Posterior cingulate gyrus (tissue), 11 donors: ENCODE measurements at regions not wholly inside any gene's neighbourhood (a gene's known extent, or its start where the extent isn't known, plus 50 kb on each side); places are given as distances from the start of the nearest gene placed in this dataset.
A peak's percentile ranks its signal among the peaks of the same experiment; 100 is the strongest.

Experiments
- DNase-seq, 10 donors: peaks; one replicate each; pipeline versions ENCODE4 v3.0.0 to v3.0.0-alpha.2; 2020 to 2021; ENCODE audit warnings: mixed read lengths in 3 of 10
- intact Hi-C: fragments of 100-400 bp; cut with DNase I; formaldehyde crosslinking; loops from one replicate; pipeline ENCODE4 v1.15.1; 2023

GRCh38 chr11:27287205-27287604 lies 75.8 kb downstream of the CCDC34 start:
- DNase-seq: no peak
- intact Hi-C loops: no loop called here

DNA sequence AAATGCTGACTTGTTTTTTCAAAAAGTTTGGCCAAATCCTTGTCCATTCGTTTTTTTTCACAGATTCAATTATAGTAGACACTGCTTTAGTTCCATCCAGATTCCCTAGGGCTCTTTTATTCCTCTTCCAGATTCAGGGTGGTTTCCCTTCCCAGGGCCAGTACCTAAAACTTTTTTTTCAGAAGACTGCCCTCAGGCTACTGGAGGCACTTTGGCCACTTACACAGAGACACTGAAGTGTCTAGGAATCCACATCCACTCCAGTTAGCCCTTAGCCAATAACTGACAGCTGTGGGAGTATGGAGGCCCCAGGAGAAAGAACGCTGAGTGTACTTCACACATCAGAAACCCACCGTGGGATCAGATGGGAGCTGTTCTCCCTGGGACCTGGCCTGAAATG lies 77.3 kb downstream of the CCDC34 start:
- intact Hi-C loops: no loop called here

DNA sequence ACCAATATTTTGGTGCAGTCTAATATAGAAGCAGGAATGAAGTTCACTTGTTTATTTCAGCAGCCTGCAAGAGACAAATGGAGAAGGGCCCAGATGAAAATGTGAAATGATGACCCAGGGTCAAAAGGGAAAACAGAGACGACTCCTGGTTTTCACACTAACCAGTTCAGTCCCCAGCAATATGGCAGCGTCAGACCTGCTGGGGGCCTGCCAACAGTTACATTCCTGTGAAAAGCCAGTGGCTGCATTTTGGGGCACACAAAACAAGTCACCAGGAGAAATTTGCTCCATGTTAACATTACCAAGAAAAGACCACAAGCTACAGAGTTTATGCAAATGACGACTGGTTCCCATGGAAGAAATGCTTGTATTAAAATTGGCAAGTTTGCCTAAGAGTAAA lies 80.2 kb downstream of the CCDC34 start:
- intact Hi-C loops: no loop called here
- no peak for DNase-seq

More for the DNA sequence above, 77.3 kb downstream of the CCDC34 start:
- no peak for DNase-seq

GRCh38 chr11:27281740-27282590 lies 81.0 kb downstream of the CCDC34 start:
- DNase-seq: no peak
- intact Hi-C loops: no loop called here

- DNase-seq: no peak
- intact Hi-C loops: no loop called here
These were observed 81.7 kb downstream of the CCDC34 start for GRCh38 chr11:27281276-27281675.

- no peak for DNase-seq
- intact Hi-C loops: no loop called here
These were observed 82.9 kb downstream of the CCDC34 start for GRCh38 chr11:27280140-27280539.

DNA sequence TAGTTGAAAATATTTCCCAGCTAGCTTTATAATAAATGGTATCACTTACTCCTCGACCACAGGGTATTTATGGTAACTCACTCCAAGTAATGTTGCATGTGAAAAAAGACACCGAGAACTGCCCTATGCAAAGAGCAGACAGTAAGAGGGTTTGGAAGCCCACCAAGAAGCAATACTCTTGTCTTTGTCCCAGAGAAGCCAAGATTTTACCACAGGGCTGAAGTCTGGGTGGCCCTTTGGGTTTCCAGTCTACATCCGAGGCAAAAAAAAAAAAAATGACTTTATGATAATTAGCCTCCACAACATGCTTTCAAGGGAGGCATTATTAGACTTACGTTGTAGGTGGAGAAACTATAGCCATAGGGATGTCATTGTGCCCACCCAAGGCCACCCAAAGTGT lies 83.6 kb downstream of the CCDC34 start:
- intact Hi-C loops: no loop called here

DNA sequence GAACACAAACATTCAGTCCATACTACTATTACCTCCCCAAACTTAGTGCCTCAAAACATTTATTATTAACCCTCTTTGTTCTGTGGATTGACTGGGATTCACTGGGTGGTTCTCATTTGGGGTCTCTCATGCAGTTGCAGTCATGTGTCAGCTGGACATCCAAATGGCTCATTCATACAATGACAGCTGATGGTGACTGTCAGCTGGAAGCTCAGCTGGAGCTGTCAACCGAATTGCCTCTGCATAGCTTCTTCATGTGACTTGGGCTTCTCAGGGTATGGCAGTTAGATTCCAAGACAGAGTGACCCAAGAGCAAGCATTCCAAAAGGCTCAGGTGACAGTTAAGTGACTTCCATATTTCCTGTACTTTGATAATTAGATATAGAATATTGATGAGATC lies 85.2 kb downstream of the CCDC34 start:
- intact Hi-C loops: no loop called here
- DNase-seq: no peak

More for the DNA sequence above, 83.6 kb downstream of the CCDC34 start:
- no peak for DNase-seq

GRCh38 chr11:27276141-27276540 lies 86.9 kb downstream of the CCDC34 start:
- no peak for DNase-seq

GRCh38 chr11:27274854-27275395 lies 88.1 kb downstream of the CCDC34 start:
- DNase-seq: no peak
- intact Hi-C loops: no loop called here

More at GRCh38 chr11:27276141-27276540, 86.9 kb downstream of the CCDC34 start:
- intact Hi-C loops: no loop called here

- no peak for DNase-seq
- intact Hi-C loops: no loop called here
These were observed 96.9 kb downstream of the CCDC34 start for GRCh38 chr11:27266125-27266524.

DNA sequence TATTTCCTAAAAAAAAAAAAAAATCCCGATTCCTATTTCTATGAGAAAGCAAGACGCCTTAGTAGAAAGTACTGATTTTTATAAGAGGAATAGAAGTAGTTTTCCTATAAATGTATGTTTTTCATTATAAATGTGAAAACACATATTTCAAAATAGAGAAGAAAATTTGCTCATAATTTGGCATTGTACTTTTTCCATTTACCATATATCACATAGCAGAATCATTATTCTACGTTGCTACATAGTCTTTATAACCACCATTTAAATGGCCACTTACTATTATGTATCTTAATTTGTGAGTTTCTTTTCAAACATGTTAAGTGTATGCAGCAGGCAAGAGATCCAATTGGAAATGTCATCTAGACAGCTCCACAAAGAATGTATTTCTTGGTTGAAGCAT lies 99.0 kb downstream of the CCDC34 start:
- intact Hi-C loops: no loop called here
- no peak for DNase-seq

GRCh38 chr11:27263046-27263445 lies 100.0 kb downstream of the CCDC34 start:
- intact Hi-C loops: no loop called here
- DNase-seq: no peak

- DNase-seq: no peak
- intact Hi-C loops: no loop called here
These were observed 107.6 kb downstream of the CCDC34 start for GRCh38 chr11:27255447-27255828.

DNA sequence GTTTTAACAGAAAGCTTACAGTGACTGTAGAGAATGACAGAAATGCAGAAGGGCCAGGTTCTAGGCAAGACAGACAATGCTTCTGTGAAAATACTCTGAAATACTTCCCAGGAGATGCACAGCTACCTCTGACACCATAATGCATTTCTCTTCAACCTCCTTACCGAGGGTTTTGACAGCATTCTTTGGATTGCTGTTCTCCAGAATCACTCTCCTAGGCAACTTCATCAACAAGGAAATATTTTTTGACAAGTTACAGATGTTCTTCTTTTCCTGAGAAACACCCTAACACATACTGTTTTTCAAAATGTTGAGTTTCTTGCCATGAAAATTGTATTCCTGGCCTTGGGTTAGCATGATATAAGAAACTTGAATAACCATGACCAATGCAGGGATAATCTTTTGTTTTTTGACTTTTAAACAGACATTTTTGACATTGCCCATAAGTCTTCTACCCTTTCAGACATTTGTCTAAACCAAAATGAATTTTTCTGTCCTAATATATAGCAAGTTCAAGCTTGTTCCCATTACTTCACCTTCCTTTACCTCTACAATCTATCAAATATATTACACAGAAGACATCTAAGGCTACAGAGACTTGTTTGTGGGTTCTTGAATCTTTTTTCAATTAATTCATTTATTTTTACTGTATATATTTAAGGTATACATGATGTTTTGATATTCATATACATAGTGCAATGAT lies 108.1 kb downstream of the CCDC34 start:
- no peak for DNase-seq
- intact Hi-C loops: no loop called here

- intact Hi-C loops: no loop called here
- DNase-seq: no peak
These were observed 109.8 kb downstream of the CCDC34 start for GRCh38 chr11:27253224-27253623.

GRCh38 chr11:27250867-27251665 lies 111.9 kb downstream of the CCDC34 start:
- intact Hi-C loops: no loop called here
- DNase-seq: no peak

GRCh38 chr11:27248576-27249509 lies 114.2 kb downstream of the CCDC34 start:
- DNase-seq: peak in 5 of 10 donors; percentile 8 to 68 (median 18)
- intact Hi-C loops: no loop called here

- no peak for DNase-seq
- intact Hi-C loops: no loop called here
These were observed 115.4 kb downstream of the CCDC34 start for GRCh38 chr11:27247660-27248059.

- DNase-seq: no peak
- intact Hi-C loops: no loop called here
These were observed 116.1 kb downstream of the CCDC34 start for GRCh38 chr11:27246925-27247324.
